LNCAP (cell line): ENCODE measurements at regions not wholly inside any gene's neighbourhood (a gene's known extent, or its start where the extent isn't known, plus 50 kb on each side); places are given as distances from the start of the nearest gene placed in this dataset.

Experiments used
- TF ChIP-seq, protein P1 (sequence below): fragments of 450-650 bp; IDR thresholded peaks from 2 replicates; pipeline ENCODE4 v1.5.1; 2017; ENCODE audit warnings: mild to moderate bottlenecking

DNA sequence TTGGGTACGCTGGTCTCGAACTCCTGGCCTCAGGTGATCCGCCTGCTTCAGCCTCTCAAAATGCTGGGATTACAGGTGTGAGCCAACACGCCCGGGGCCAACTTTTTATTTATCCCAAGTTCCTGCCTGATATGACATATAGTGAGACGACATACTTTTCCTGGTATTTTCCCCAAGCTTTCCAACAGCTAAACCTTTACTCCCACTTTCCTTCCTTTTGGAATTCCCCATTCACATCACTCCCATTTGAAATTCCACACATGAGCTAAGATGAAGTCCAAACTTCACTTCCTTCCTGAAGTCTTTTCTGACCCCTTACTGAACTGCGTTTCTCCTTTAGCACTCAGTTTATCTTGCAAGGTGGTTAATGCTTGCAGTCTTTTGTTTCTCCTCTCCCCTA is 64.1 kb downstream of the S1PR1 start:
- TF ChIP-seq, protein P1, sequence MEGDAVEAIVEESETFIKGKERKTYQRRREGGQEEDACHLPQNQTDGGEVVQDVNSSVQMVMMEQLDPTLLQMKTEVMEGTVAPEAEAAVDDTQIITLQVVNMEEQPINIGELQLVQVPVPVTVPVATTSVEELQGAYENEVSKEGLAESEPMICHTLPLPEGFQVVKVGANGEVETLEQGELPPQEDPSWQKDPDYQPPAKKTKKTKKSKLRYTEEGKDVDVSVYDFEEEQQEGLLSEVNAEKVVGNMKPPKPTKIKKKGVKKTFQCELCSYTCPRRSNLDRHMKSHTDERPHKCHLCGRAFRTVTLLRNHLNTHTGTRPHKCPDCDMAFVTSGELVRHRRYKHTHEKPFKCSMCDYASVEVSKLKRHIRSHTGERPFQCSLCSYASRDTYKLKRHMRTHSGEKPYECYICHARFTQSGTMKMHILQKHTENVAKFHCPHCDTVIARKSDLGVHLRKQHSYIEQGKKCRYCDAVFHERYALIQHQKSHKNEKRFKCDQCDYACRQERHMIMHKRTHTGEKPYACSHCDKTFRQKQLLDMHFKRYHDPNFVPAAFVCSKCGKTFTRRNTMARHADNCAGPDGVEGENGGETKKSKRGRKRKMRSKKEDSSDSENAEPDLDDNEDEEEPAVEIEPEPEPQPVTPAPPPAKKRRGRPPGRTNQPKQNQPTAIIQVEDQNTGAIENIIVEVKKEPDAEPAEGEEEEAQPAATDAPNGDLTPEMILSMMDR: no peak

DNA sequence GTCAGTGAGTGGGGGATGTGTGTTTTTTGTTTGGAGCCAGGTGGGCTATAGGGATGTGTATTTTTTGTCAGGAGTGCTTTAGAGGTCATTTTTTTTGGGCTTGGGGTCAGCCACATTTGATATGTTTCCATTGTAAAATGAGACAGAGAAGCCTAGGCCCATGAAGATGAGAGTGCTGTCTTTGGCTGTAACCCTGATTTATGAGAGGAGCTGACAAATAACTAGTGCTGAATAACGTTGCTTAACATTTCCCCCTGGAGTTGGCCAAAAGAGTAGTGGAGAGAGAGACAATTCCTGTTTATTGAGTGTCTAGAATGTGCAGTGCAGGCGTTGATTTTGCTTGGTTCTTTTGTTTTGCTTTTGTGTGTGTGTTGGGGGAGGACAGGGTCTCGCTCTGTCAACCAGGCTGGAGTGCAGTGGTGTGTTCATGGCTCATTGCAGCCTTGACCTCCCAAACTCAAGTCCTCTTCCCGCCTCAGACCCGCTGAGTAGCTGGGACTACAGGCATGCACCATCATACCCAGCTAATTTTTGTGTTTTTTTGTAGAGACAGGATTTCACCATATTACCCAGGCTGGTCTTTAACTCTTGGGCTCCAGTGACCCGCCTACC is 64.7 kb downstream of the S1PR1 start:
- TF ChIP-seq, protein P1: no peak

DNA sequence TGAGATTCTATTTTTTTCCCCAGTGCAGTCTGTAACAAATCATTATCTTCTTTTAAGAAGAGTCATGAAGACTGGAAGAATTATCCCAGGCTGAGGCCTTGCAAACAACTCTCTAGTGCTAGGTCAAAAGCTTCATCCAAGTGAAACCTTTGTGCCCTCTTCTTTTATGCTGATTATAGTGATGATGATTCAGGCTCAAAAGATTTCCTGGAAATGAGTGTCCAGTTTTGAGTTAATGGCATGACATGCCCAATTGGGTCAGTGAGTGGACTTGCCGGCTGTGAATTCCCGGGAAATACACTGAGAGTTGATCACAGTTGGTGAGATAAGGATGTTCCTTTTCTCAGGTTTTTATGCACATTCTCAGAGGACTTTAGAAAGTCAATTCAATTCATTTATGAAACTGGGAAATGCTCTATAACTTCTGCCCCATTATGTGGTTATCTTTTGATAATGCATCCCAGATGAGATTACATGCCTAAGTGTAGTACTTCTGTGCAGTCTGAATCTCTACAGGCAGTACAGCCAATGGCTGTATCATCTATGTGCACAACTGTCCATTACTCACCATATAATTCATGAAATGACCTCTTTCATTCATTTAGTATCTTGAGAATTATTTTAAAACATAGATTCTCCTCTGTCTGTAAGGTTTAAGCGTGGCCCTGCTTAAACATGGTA is 66.2 kb downstream of the S1PR1 start:
- TF ChIP-seq, protein P1: no peak

DNA sequence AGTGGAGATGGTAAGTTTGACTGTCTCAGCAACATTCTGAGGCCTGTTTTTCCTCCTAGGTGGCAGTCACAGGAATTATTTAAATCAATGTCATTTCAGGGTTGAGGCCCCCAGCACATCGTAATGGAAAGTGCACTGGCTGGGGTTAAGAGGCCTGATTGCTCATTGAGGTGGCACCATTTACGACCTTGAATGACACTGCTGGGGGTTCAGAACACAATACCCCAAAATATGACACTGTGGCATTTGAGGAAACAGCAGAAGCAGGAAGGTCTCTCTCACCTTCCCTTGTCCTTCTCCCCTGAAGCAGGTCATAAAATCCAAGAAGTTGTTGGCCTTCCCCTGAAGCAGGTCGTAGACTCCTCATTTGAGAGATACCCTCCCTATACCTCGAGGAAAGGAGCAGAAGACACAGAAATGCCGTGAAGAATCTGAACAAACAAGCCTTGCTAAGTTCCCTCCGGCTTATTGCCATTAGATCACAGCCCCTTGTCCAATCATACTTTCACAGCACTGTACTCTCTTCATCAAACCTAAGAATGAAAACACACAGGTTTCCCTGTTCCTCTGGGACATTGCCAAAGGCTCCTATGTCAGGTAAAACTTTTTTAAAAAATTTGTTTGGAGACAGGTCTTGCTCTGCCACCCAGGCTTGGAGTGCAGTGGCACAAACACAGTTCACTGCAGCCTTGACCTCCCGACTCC is 71.3 kb downstream of the S1PR1 start:
- TF ChIP-seq, protein P1: no peak

DNA sequence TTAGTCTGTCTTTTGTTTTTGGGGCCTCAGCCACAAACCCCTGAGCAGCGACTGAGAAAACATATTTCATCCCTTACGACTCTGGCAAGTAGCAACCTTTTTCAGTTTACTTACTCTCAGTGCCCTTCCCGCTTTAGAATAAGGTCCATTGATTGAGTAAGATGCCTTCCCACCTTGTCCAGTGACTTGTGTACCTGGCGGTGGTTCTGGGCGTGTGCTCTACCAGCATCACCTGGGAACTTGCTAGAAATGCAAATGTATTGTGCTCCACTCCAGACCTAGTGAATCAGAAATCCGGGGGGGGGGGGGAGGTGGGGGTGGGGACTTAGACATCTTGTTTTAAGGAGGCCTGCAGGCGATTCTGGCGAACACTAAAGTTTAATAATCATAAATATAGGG is 72.1 kb downstream of the S1PR1 start:
- TF ChIP-seq, protein P1: no peak

DNA sequence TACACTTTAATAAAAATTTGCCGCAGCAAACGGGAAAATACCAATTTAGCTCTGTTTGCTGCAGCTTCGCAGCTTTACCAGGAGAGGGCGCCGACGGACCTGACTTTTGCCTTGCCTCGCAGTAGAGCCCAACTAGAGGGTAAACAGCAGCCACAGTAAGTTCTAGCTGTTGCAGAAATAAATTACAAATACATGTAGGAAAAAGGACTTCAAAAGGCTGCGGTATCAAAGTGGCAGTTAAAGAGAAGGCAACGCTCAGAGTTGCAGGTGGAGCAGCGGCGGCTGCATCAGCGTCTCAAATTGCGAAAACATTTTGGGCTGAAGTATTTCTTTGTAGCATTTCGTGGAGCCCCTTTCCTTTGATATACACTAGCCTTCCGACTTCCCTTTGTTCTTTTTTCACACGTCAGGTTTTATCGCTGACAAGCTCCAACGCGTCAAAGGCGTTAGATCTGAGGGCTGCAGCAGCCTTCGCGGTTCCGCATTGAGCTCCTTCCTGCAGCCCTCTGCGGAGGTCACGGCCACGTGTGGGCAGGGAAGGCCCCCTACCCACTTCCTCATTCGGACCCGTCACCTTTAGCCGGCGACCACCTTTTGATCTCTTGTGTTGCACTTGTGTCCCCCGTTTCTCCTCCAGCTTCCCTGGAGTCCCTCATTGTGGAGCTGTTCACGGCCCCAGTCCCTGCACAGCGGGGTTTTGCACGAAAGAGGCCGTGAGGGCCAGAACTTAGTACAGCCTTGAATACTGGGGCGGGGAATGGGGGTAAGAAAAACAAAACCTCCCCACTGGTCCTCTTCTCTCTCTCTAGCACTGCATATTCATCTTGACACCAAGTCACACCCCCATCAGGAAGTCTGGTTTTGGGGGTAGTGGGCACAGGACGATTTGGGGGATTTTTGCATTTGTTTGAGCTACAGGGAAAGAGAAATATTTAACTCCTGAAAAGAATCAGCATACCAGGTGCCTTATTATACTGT is 72.8 kb downstream of the S1PR1 start:
- TF ChIP-seq, protein P1: peak; percentile 94

DNA sequence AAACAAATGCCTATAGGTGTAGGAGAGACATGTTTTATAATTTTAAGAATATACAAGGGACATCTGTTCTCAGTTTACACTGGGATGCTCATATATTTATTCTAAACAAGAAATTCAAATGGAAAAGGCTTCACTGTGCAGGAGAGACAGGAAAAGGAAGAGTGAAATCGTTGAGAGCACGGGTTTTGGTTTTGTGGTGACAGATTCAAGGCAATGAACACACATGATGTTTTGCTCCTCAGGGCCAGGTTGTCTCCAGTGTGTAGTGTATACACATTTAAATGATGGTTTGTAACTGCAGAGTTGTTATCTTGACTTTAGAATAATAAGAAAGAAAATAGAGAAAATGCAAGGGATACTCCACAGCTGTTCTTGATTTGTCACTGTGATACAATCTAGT is 73.7 kb downstream of the S1PR1 start:
- TF ChIP-seq, protein P1: no peak
